ENCODE measurements at regions not wholly inside any gene's neighbourhood (a gene's known extent, or its start where the extent isn't known, plus 50 kb on each side); places are given as distances from the start of the nearest gene placed in this dataset.

GRCh38 chr2:34423301-34423700 is 824.2 kb upstream of the FAM98A start:
- no peaks in the 10 kb centered on the region for H3K36me3 Mint-ChIP-seq (ENCODE audit: low read depth)
- no peaks in the 10 kb centered on the region for H3K4me1 Mint-ChIP-seq
- ChIA-PET CTCF (no interaction called here), POLR2A (no interaction called here)
- no peaks in the 10 kb centered on the region for H3K27me3 Mint-ChIP-seq
- no peak overlapping the region for H3K4me3 Mint-ChIP-seq
- DNase-seq = no peak
- no peak overlapping the region for H3K27ac Mint-ChIP-seq
- H3K9me3 Mint-ChIP-seq = peaks cover 5% of the 10 kb centered on the region

- Mint-ChIP-seq H3K4me3 (no peak overlapping the region), H3K27me3 (no peaks in the 10 kb centered on the region), H3K27ac (no peak overlapping the region), H3K4me1 (no peaks in the 10 kb centered on the region), H3K9me3 (peaks cover 6% of the 10 kb centered on the region), H3K36me3 (ENCODE audit: low read depth) (no peaks in the 10 kb centered on the region)
- no peak for DNase-seq
- POLR2A ChIA-PET = no interaction called here
- CTCF ChIA-PET = no interaction called here
Measured at GRCh38 chr2:34419856-34420255, 820.8 kb upstream of the FAM98A start.

- Mint-ChIP-seq H3K4me1 (no peaks in the 10 kb centered on the region), H3K27me3 (no peaks in the 10 kb centered on the region), H3K36me3 (ENCODE audit: low read depth) (no peaks in the 10 kb centered on the region), H3K9me3 (peaks cover 2% of the 10 kb centered on the region), H3K27ac (no peak overlapping the region), H3K4me3 (no peak overlapping the region)
- ChIA-PET CTCF (no interaction called here), POLR2A (no interaction called here)
- DNase-seq = no peak
Measured at GRCh38 chr2:34416856-34417255, 817.8 kb upstream of the FAM98A start.

DNA sequence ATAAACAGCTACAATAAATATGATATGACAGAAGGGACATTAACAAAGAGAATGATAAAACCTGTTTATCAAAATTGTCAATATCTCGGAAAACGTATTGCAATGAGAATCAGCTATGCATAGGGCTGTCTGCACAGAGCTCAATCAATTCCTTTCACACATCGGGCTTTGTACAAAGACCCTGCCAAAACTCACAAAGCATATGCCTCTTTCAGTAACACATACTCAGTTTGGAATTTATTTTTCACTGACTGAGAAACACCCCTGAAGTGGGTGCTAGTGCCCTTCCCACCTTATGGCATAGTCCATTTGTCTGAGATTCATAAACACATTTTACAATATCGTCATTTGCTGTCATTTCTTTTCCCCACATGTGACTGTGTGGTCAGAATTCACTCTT is 815.8 kb upstream of the FAM98A start:
- DNase-seq = no peak

GRCh38 chr2:34408100-34408499 is 809.0 kb upstream of the FAM98A start:
- ChIA-PET CTCF (no interaction called here), POLR2A (no interaction called here)
- H3K27me3 Mint-ChIP-seq = no peaks in the 10 kb centered on the region
- DNase-seq = no peak
- H3K36me3 Mint-ChIP-seq (ENCODE audit: low read depth) = no peaks in the 10 kb centered on the region
- H3K27ac Mint-ChIP-seq = no peak overlapping the region
- peaks cover 3% of the 10 kb centered on the region for H3K9me3 Mint-ChIP-seq
- H3K4me1 Mint-ChIP-seq = no peaks in the 10 kb centered on the region
- no peak overlapping the region for H3K4me3 Mint-ChIP-seq

More for the DNA sequence above, 815.8 kb upstream of the FAM98A start:
- Mint-ChIP-seq H3K27me3 (no peaks in the 10 kb centered on the region), H3K27ac (no peak overlapping the region), H3K9me3 (peaks cover 2% of the 10 kb centered on the region), H3K4me1 (no peaks in the 10 kb centered on the region), H3K4me3 (no peak overlapping the region), H3K36me3 (ENCODE audit: low read depth) (no peaks in the 10 kb centered on the region)
- POLR2A ChIA-PET = no interaction called here
- CTCF ChIA-PET = no interaction called here

DNA sequence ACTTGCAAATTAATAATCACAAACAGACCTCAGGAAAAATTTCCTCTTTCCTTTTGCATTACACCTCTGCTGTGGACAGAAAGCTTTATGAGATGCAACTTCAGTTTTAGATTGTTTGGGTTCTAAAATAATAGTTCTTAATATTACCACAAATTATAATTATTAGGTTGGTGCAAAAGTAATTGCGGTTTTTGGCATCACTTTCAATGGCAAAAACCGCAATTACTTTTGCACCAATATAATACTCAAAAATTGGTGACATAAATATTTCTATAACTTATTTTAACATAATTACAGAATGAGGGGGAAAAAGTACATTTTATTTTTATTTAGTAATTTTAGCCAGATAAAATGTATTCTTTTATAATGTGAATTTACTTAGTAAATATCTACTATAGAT is 804.4 kb upstream of the FAM98A start:
- DNase-seq = no peak
- no peaks in the 10 kb centered on the region for H3K4me1 Mint-ChIP-seq
- CTCF ChIA-PET = no interaction called here
- H3K4me3 Mint-ChIP-seq = no peak overlapping the region
- H3K36me3 Mint-ChIP-seq (ENCODE audit: low read depth) = no peaks in the 10 kb centered on the region
- no peaks in the 10 kb centered on the region for H3K27me3 Mint-ChIP-seq
- no peak overlapping the region for H3K27ac Mint-ChIP-seq
- H3K9me3 Mint-ChIP-seq = peaks cover 3% of the 10 kb centered on the region
- POLR2A ChIA-PET = no interaction called here

DNA sequence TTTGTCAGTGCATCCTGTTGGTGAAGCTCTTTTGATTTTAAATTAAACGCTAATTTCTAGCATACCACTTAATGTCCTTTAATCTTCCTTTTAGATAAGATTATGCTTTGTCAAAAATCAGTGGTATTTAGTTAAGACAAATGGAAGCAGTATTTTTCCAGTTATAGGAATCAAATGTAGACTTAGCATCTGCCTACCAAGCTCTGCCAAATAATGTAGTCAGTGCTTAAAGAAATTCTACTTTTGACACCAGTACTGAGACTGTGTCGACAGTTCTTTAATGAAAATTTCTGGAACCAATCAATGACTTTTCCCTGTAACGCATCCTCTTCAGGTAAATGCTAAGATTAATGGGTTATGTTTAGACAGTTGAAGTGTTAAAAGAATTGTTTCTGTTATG is 803.3 kb upstream of the FAM98A start:
- CTCF ChIA-PET = no interaction called here
- H3K36me3 Mint-ChIP-seq (ENCODE audit: low read depth) = no peaks in the 10 kb centered on the region
- H3K9me3 Mint-ChIP-seq = peaks cover 3% of the 10 kb centered on the region
- no peaks in the 10 kb centered on the region for H3K27me3 Mint-ChIP-seq
- H3K27ac Mint-ChIP-seq = no peak overlapping the region
- H3K4me1 Mint-ChIP-seq = no peaks in the 10 kb centered on the region
- POLR2A ChIA-PET = no interaction called here
- DNase-seq = no peak
- no peak overlapping the region for H3K4me3 Mint-ChIP-seq

DNA sequence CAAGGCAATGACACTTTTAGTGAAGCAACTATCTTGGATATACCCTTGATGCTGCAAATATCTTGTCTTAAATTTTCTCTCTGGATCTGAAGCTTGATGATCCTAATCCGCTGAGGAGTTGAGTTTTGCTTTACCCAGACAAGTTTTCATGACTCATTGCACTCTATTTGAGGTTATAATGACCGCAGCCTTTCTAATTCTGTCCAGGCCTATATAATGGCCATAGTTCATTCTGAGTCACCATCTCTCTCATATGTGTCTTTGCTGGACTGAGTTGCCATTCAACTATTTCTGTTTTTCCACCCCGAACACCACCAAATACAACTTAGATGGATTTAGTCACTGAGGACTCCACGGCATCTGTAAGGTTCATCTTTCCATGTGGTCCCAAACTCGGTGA is 802.1 kb upstream of the FAM98A start:
- Mint-ChIP-seq H3K4me3 (no peak overlapping the region), H3K27ac (no peak overlapping the region)
- POLR2A ChIA-PET = no interaction called here

DNA sequence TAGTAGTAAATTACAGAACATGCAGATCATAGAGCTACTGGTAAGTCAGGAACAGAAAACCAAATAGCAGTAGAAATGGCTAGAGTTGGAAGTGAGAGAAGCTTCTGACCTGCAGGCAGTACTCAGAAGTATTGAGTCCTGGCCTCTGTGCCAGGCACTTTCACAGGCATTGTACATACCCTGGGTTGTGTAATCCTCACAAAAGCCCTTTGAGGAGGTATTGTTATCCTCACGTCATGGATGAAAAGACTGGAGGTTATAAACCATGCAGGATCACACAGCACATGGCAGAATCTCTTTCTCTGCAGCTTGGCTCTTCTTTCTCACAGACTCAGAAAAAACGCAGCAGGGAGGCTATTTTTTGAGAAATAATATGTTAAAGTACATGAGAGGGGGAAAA is 789.3 kb upstream of the FAM98A start:
- no peaks in the 10 kb centered on the region for H3K36me3 Mint-ChIP-seq (ENCODE audit: low read depth)
- no peak overlapping the region for H3K4me3 Mint-ChIP-seq
- CTCF ChIA-PET = no interaction called here

More for the DNA sequence above, 802.1 kb upstream of the FAM98A start:
- H3K4me1 Mint-ChIP-seq = no peaks in the 10 kb centered on the region
- no peaks in the 10 kb centered on the region for H3K27me3 Mint-ChIP-seq
- no peaks in the 10 kb centered on the region for H3K36me3 Mint-ChIP-seq (ENCODE audit: low read depth)
- H3K9me3 Mint-ChIP-seq = peaks cover 2% of the 10 kb centered on the region
- no peak for DNase-seq
- CTCF ChIA-PET = no interaction called here

GRCh38 chr2:34387536-34387935 is 788.4 kb upstream of the FAM98A start:
- Mint-ChIP-seq H3K9me3 (peaks cover 7% of the 10 kb centered on the region), H3K4me3 (no peak overlapping the region), H3K27ac (no peak overlapping the region), H3K4me1 (no peaks in the 10 kb centered on the region), H3K36me3 (ENCODE audit: low read depth) (no peaks in the 10 kb centered on the region), H3K27me3 (no peaks in the 10 kb centered on the region)
- ChIA-PET POLR2A (no interaction called here), CTCF (no interaction called here)
- no peak for DNase-seq

More for the DNA sequence above, 789.3 kb upstream of the FAM98A start:
- no peak for DNase-seq
- Mint-ChIP-seq H3K27ac (no peak overlapping the region), H3K27me3 (no peaks in the 10 kb centered on the region), H3K4me1 (no peaks in the 10 kb centered on the region), H3K9me3 (peaks cover 7% of the 10 kb centered on the region)
- POLR2A ChIA-PET = no interaction called here

DNA sequence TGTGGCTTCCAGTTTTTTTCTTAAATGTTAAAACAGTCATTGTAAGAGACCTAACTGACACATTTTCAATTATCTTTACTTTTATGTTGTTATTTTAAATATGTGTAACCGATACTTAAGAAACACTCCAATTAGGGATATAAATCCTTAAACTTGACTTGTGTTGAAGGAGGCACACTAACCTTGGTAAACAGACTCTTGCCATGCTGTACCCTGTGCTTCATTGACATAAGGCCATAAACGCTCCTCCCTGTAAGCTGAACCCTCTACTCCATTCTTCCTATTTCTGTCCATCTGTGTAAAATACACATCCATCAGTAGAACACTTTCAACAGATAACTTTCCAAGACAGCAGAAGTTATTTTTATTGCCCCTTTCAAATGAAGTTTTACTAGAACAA is 780.5 kb upstream of the FAM98A start:
- no peak for DNase-seq
- Mint-ChIP-seq H3K9me3 (peaks cover 5% of the 10 kb centered on the region), H3K27me3 (no peaks in the 10 kb centered on the region), H3K27ac (no peak overlapping the region), H3K36me3 (ENCODE audit: low read depth) (no peaks in the 10 kb centered on the region), H3K4me1 (no peaks in the 10 kb centered on the region), H3K4me3 (no peak overlapping the region)
- POLR2A ChIA-PET = no interaction called here
- CTCF ChIA-PET = no interaction called here

- H3K4me3 Mint-ChIP-seq = no peak overlapping the region
- ChIA-PET CTCF (no interaction called here), POLR2A (no interaction called here)
- H3K4me1 Mint-ChIP-seq = no peaks in the 10 kb centered on the region
- H3K27me3 Mint-ChIP-seq = no peaks in the 10 kb centered on the region
- DNase-seq = no peak
- H3K27ac Mint-ChIP-seq = no peak overlapping the region
- peaks cover 8% of the 10 kb centered on the region for H3K9me3 Mint-ChIP-seq
- H3K36me3 Mint-ChIP-seq (ENCODE audit: low read depth) = no peaks in the 10 kb centered on the region
Measured at GRCh38 chr2:34373586-34374233, 774.6 kb upstream of the FAM98A start.

GRCh38 chr2:34372967-34373366 is 773.9 kb upstream of the FAM98A start:
- H3K27ac Mint-ChIP-seq = no peak overlapping the region
- no peaks in the 10 kb centered on the region for H3K36me3 Mint-ChIP-seq (ENCODE audit: low read depth)
- CTCF ChIA-PET = no interaction called here
- H3K27me3 Mint-ChIP-seq = no peaks in the 10 kb centered on the region
- no peak for DNase-seq
- no peaks in the 10 kb centered on the region for H3K4me1 Mint-ChIP-seq
- POLR2A ChIA-PET = no interaction called here
- H3K4me3 Mint-ChIP-seq = no peak overlapping the region
- peaks cover 8% of the 10 kb centered on the region for H3K9me3 Mint-ChIP-seq

- POLR2A ChIA-PET = no interaction called here
- CTCF ChIA-PET = interaction anchor here (0.6 kb wide), 1 partner anchor 21 kb away, joined by 4 read pairs; no protein-coding TSS in a partner anchor
- Mint-ChIP-seq H3K4me1 (no peaks in the 10 kb centered on the region), H3K36me3 (ENCODE audit: low read depth) (no peaks in the 10 kb centered on the region), H3K27ac (no peak overlapping the region), H3K4me3 (no peak overlapping the region), H3K27me3 (no peaks in the 10 kb centered on the region), H3K9me3 (peaks cover 3% of the 10 kb centered on the region)
- DNase-seq = no peak
Measured at GRCh38 chr2:34371711-34372110, 772.6 kb upstream of the FAM98A start.

Data from activated CD4-positive, alpha-beta T cell treated with anti-CD3 and anti-CD28 coated beads, Interleukin-2, amount 10 ng/mL, durations not matched to agents 7 days and 5 days (primary cell).